SH-SY5Y (cell line): ENCODE measurements at regions not wholly inside any gene's neighbourhood (a gene's known extent, or its start where the extent isn't known, plus 50 kb on each side); places are given as distances from the start of the nearest gene placed in this dataset.

Source experiments
- GATA2 ChIP-seq: IDR thresholded peaks from 2 replicates; pipeline ENCODE4 v1.6.1; 2011; ENCODE audit warnings: mild to moderate bottlenecking, low read depth, low read length
- GATA3 ChIP-seq: IDR thresholded peaks from 2 replicates; pipeline ENCODE4 v1.6.1; 2011; ENCODE audit warnings: low read depth, mild to moderate bottlenecking, low read length, moderate library complexity

GRCh38 chr9:2345013-2345412, 276.6 kb upstream of the VLDLR start:
- TF ChIP-seq GATA2 (no peak), GATA3 (no peak)
